AG04449 (cell line): ENCODE measurements at regions not wholly inside any gene's neighbourhood (a gene's known extent, or its start where the extent isn't known, plus 50 kb on each side); places are given as distances from the start of the nearest gene placed in this dataset.

ENCODE experiments used
- CTCF ChIA-PET: fragments of 350-600 bp; formaldehyde crosslinking; extraction: SDS; loops from one replicate; lab custom pipeline; 2021; ENCODE audit warnings: antibody characterized with exemption; lab: Yijun Ruan, JAX
- POLR2A ChIA-PET: fragments of 400-600, 350-600 bp; formaldehyde crosslinking; extraction: SDS; loops from one replicate; lab custom pipeline; 2020; ENCODE audit warnings: antibody characterized with exemption, inconsistent platforms; lab: Yijun Ruan, JAX
- DNase-seq: peaks from one replicate; pipeline ENCODE4 v3.0.0-alpha.2; 2010; ENCODE audit warnings: low read depth, low spot score
- H3K4me3 ChIP-seq: 2 replicates; pipeline ENCODE4 v1.5.1; 2011; ENCODE audit warnings: low read depth, mild to moderate bottlenecking, control low read depth, low read length
- CTCF ChIP-seq: IDR thresholded peaks from one replicate; pipeline ENCODE4 v1.5.1; 2011; ENCODE audit warnings: mild to moderate bottlenecking, moderate library complexity, low read length, control low read depth, inconsistent platforms; ENCODE audit not compliant: insufficient read depth; ENCODE audit errors: missing control alignments

GRCh38 chr2:65583061-65583460 is 150.7 kb upstream of the SPRED2 start:
- ChIA-PET CTCF (no interaction called here), POLR2A (no interaction called here)
- no peak for TF ChIP-seq CTCF

GRCh38 chr2:65582364-65582763 is 150.0 kb upstream of the SPRED2 start:
- TF ChIP-seq CTCF: no peak
- CTCF ChIA-PET: no interaction called here
- DNase-seq: no peak
- no peak overlapping the region for H3K4me3 ChIP-seq
- POLR2A ChIA-PET: no interaction called here

More at GRCh38 chr2:65583061-65583460, 150.7 kb upstream of the SPRED2 start:
- H3K4me3 ChIP-seq: no peak overlapping the region
- no peak for DNase-seq

- no peak for TF ChIP-seq CTCF
- ChIA-PET CTCF (no interaction called here), POLR2A (no interaction called here)
- no peak overlapping the region for H3K4me3 ChIP-seq
- no peak for DNase-seq
These were observed 148.4 kb upstream of the SPRED2 start for GRCh38 chr2:65580824-65581223.

GRCh38 chr2:65579506-65580235 is 147.3 kb upstream of the SPRED2 start:
- no peak for TF ChIP-seq CTCF
- DNase-seq: no peak
- POLR2A ChIA-PET: no interaction called here
- CTCF ChIA-PET: interaction anchor here (1.3 kb wide), 1 partner anchor 60 kb away, joined by 3 read pairs; no protein-coding TSS in a partner anchor
- H3K4me3 ChIP-seq: no peak overlapping the region

GRCh38 chr2:65577654-65578053 is 145.3 kb upstream of the SPRED2 start:
- TF ChIP-seq CTCF: no peak
- ChIA-PET POLR2A (no interaction called here), CTCF (no interaction called here)
- no peak for DNase-seq
- H3K4me3 ChIP-seq: no peak overlapping the region

- POLR2A ChIA-PET: interaction anchor here (0.9 to 1.1 kb wide), 2 partner anchors 277 to 521 kb away, joined by 3 read pairs; partner anchors contain the start of gene CEP68
- CTCF ChIA-PET: interaction anchor here (1.1 to 1.6 kb wide), 2 partner anchors 312 to 704 kb away, joined by 3 to 10 read pairs; no protein-coding TSS in a partner anchor
- no peak for TF ChIP-seq CTCF
- DNase-seq: peak; percentile 68
- peak overlapping the region; percentile 20; the same call in 1 of the 2 replicates for H3K4me3 ChIP-seq
These were observed 144.6 kb upstream of the SPRED2 start for GRCh38 chr2:65576861-65577601.
